H1 (cell line): ENCODE measurements at regions not wholly inside any gene's neighbourhood (a gene's known extent, or its start where the extent isn't known, plus 50 kb on each side); places are given as distances from the start of the nearest gene placed in this dataset.
"Not testable (repeated sequence)": the region's sequence is repeated elsewhere in the genome, so short reads cannot be mapped to it uniquely, and the experiment has no call there.

ENCODE experiments used
- CTCF ChIA-PET: fragments of 300-600 bp; sonication (Branson Sonifier 250); formaldehyde crosslinking; loops from one replicate; lab custom pipeline; 2021; ENCODE audit not compliant: partially characterized antibody; lab: Charles Lee
- POLR2A ChIA-PET: fragments of 300-600 bp; sonication (Branson Sonifier 250); formaldehyde crosslinking; loops from one replicate; lab custom pipeline; 2021; ENCODE audit warnings: inconsistent platforms; ENCODE audit not compliant: partially characterized antibody; lab: Charles Lee
- DNase-seq, 2 experiments: peaks; one replicate each; pipeline versions ENCODE4 v3.0.0 to v3.0.0-alpha.2; 2010 to 2022; ENCODE audit warnings: low spot score in 2 of 2, low read depth in 1 of 2, mixed read lengths in 1 of 2
- FAIRE-seq: peaks from 2 replicates; lab custom pipeline; 2011; peaks lifted over from hg19 to GRCh38; lab: Jason Lieb, UNC
- H2AFZ ChIP-seq: 2 replicates; pipeline ENCODE4 v1.8.1; 2012; ENCODE audit warnings: low read length, inconsistent platforms
- H2AK5ac ChIP-seq: 2 replicates; pipeline ENCODE4 v1.6.1; 2013; ENCODE audit warnings: low read depth, low read length
- H2BK120ac ChIP-seq: replicated peaks from 2 replicates; pipeline ENCODE3; 2013; ENCODE audit warnings: low read depth, low read length, inconsistent platforms
- H2BK12ac ChIP-seq: 2 replicates; pipeline ENCODE4 v1.6.1; 2013; ENCODE audit warnings: low read depth, low read length
- H2BK15ac ChIP-seq: 2 replicates; pipeline ENCODE4 v1.6.1; 2013; ENCODE audit warnings: low read length
- H2BK20ac ChIP-seq: 2 replicates; pipeline ENCODE4 v1.6.1; 2013; ENCODE audit warnings: low read length
- H2BK5ac ChIP-seq: 2 replicates; pipeline ENCODE4 v1.6.1; 2013; ENCODE audit warnings: low read depth, low read length
- H3K14ac ChIP-seq: 2 replicates; pipeline ENCODE4 v1.6.1; 2013; ENCODE audit warnings: inconsistent platforms; ENCODE audit not compliant: insufficient read length
- H3K18ac ChIP-seq: 2 replicates; pipeline ENCODE4 v1.6.1; 2013; ENCODE audit warnings: low read length; ENCODE audit errors: extremely low read depth
- H3K23ac ChIP-seq: 2 replicates; pipeline ENCODE4 v1.6.1; 2013; ENCODE audit warnings: inconsistent platforms; ENCODE audit not compliant: insufficient read length
- H3K23me2 ChIP-seq: 2 replicates; pipeline ENCODE4 v1.6.1; 2013; ENCODE audit warnings: low read depth, low read length
- H3K27ac ChIP-seq: 2 replicates; pipeline ENCODE4 v1.6.1; 2011; ENCODE audit warnings: low read depth, low read length, inconsistent platforms
- H3K27me3 ChIP-seq, 4 experiments: replicated peaks in 1 of 4; 1 replicate in 1 of 4; 2 replicates in 3 of 4; pipeline versions ENCODE4 v1.6.1 to v1.8.1; 2011 to 2013; ENCODE audit warnings: low read length in 3 of 4, mild to moderate bottlenecking in 3 of 4, inconsistent platforms in 2 of 4, mixed read lengths in 2 of 4, moderate library complexity in 1 of 4; ENCODE audit not compliant: control insufficient read depth in 3 of 4, insufficient read depth in 3 of 4; ENCODE audit errors: extremely low read depth in 1 of 4
- H3K36me3 ChIP-seq, 4 experiments: 2 replicates each; pipeline versions ENCODE4 v1.6.1 to v1.8.1; 2011 to 2013; ENCODE audit warnings: mild to moderate bottlenecking in 4 of 4, low read length in 3 of 4, moderate library complexity in 2 of 4, control low read depth in 1 of 4, inconsistent platforms in 1 of 4; ENCODE audit not compliant: insufficient read depth in 4 of 4, control insufficient read depth in 2 of 4
- H3K4ac ChIP-seq: replicated peaks from 2 replicates; pipeline ENCODE3; 2013; ENCODE audit warnings: low read length, low read depth, mixed read lengths, inconsistent platforms; ENCODE audit not compliant: insufficient read length
- H3K4me1 ChIP-seq, 4 experiments: replicated peaks in 1 of 4; 1 replicate in 1 of 4; 2 replicates in 3 of 4; pipeline versions ENCODE4 v1.6.1 to v1.8.1; 2011 to 2013; ENCODE audit warnings: low read length in 3 of 4, inconsistent platforms in 2 of 4, mixed read lengths in 1 of 4; ENCODE audit not compliant: insufficient read depth in 4 of 4, control insufficient read depth in 3 of 4
- H3K4me2 ChIP-seq, 2 experiments: 2 replicates each; pipeline versions ENCODE4 v1.6.1 to v1.8.1; 2011 to 2013; ENCODE audit warnings: low read depth in 2 of 2, low read length in 2 of 2, control low read depth in 1 of 2, inconsistent platforms in 1 of 2, mild to moderate bottlenecking in 1 of 2; ENCODE audit not compliant: insufficient read depth in 1 of 2
- H3K4me3 ChIP-seq, 4 experiments: fragments of 200-600, 300-600 bp in 1 of 4; sonication (generic), shearing (Covaris generic), sonication (Bioruptor Twin) in 1 of 4; 2 replicates each; pipeline versions ENCODE4 v1.5.1 to v1.8.1; 2011 to 2016; ENCODE audit warnings: low read length in 4 of 4, low read depth in 3 of 4, control low read depth in 2 of 4, inconsistent platforms in 2 of 4, mild to moderate bottlenecking in 2 of 4, mixed read lengths in 1 of 4, moderate library complexity in 1 of 4; ENCODE audit not compliant: insufficient read depth in 2 of 4; ENCODE audit errors: extremely low read depth in 1 of 4
- H3K56ac ChIP-seq: replicated peaks from 2 replicates; pipeline ENCODE3; 2013; ENCODE audit warnings: low read depth, mild to moderate bottlenecking, mixed read lengths, low read length, inconsistent platforms; ENCODE audit not compliant: insufficient read length
- H3K79me1 ChIP-seq: 2 replicates; pipeline ENCODE4 v1.6.1; 2013; ENCODE audit warnings: low read depth, low read length, control low read depth
- H3K79me2 ChIP-seq, 2 experiments: 2 replicates each; pipeline versions ENCODE4 v1.6.1 to v1.8.1; 2012 to 2013; ENCODE audit warnings: low read length in 2 of 2, mild to moderate bottlenecking in 2 of 2, inconsistent platforms in 1 of 2; ENCODE audit not compliant: insufficient read depth in 2 of 2, control insufficient read depth in 1 of 2
- H3K9ac ChIP-seq, 4 experiments: replicated peaks in 1 of 4; 1 replicate in 1 of 4; 2 replicates in 3 of 4; pipeline versions ENCODE4 v1.6.1 to v1.8.1; 2011 to 2013; ENCODE audit warnings: low read depth in 3 of 4, low read length in 3 of 4, control low read depth in 2 of 4, mild to moderate bottlenecking in 2 of 4, moderate library complexity in 2 of 4, inconsistent platforms in 1 of 4; ENCODE audit errors: extremely low read depth in 1 of 4
- H3K9me3 ChIP-seq, 2 experiments: 2 replicates each; pipeline versions ENCODE4 v1.6.1 to v1.8.1; 2012 to 2013; ENCODE audit warnings: mild to moderate bottlenecking in 2 of 2, moderate library complexity in 2 of 2, control low read depth in 1 of 2, inconsistent platforms in 1 of 2, low read depth in 1 of 2, low read length in 1 of 2, mixed read lengths in 1 of 2; ENCODE audit not compliant: insufficient read depth in 2 of 2
- H4K20me1 ChIP-seq, 2 experiments: replicated peaks in 1 of 2; 2 replicates each; pipeline versions ENCODE3 to v1.8.1; 2011 to 2013; ENCODE audit warnings: inconsistent platforms in 2 of 2, low read length in 2 of 2, mild to moderate bottlenecking in 1 of 2; ENCODE audit not compliant: insufficient read depth in 2 of 2, control insufficient read depth in 1 of 2
- H4K5ac ChIP-seq: 2 replicates; pipeline ENCODE4 v1.6.1; 2013; ENCODE audit warnings: low read length, low read depth, mixed read lengths, inconsistent platforms; ENCODE audit not compliant: insufficient read length
- H4K8ac ChIP-seq: 2 replicates; pipeline ENCODE4 v1.8.0; 2013; ENCODE audit warnings: mild to moderate bottlenecking, moderate library complexity, low read length, inconsistent platforms; ENCODE audit not compliant: insufficient read depth; ENCODE audit errors: extremely low read depth
- H4K91ac ChIP-seq: replicated peaks from 2 replicates; pipeline ENCODE3; 2013; ENCODE audit warnings: low read length, mixed read lengths, inconsistent platforms; ENCODE audit not compliant: insufficient read length
- WGBS, 2 experiments: shearing (Covaris generic) in 1 of 2; methylation state at CpG; one replicate each; pipeline versions ENCODE4 v1.1.6 to v1.1.7; 2013 to 2015; ENCODE audit warnings: low lambda C conversion rate in 2 of 2, mixed read lengths in 2 of 2, inconsistent platforms in 1 of 2, low coverage in 1 of 2, missing lambda C conversion rate in 1 of 2; ENCODE audit not compliant: insufficient replicate concordance in 2 of 2, insufficient coverage in 1 of 2, insufficient read length in 1 of 2; ENCODE audit errors: extremely low coverage in 1 of 2, missing lambda C conversion rate in 1 of 2; 5-methylcytosine and 5-hydroxymethylcytosine counted together

GRCh38 chr15:22184678-22185077 is 104.4 kb downstream of the OR4M2 start:
- H3K36me3 ChIP-seq, H4K20me1 ChIP-seq, H2BK15ac ChIP-seq, H3K79me2 ChIP-seq, H3K18ac ChIP-seq, H3K4me3 ChIP-seq, H2BK12ac ChIP-seq, H4K8ac ChIP-seq, H4K91ac ChIP-seq, H3K4ac ChIP-seq, H3K27ac ChIP-seq, H3K23me2 ChIP-seq, H2AK5ac ChIP-seq, CTCF ChIA-PET, H3K79me1 ChIP-seq, H3K9me3 ChIP-seq, FAIRE-seq, H2BK20ac ChIP-seq, H2BK5ac ChIP-seq, H3K23ac ChIP-seq, H3K27me3 ChIP-seq, DNase-seq, H3K9ac ChIP-seq, H2AFZ ChIP-seq, H3K4me2 ChIP-seq, H3K56ac ChIP-seq, POLR2A ChIA-PET, H2BK120ac ChIP-seq, H3K14ac ChIP-seq, H4K5ac ChIP-seq, H3K4me1 ChIP-seq: not testable (repeated sequence)
- WGBS, 2 experiments, result no CpG with 5 or more reads among the region's 15 CpGs

DNA sequence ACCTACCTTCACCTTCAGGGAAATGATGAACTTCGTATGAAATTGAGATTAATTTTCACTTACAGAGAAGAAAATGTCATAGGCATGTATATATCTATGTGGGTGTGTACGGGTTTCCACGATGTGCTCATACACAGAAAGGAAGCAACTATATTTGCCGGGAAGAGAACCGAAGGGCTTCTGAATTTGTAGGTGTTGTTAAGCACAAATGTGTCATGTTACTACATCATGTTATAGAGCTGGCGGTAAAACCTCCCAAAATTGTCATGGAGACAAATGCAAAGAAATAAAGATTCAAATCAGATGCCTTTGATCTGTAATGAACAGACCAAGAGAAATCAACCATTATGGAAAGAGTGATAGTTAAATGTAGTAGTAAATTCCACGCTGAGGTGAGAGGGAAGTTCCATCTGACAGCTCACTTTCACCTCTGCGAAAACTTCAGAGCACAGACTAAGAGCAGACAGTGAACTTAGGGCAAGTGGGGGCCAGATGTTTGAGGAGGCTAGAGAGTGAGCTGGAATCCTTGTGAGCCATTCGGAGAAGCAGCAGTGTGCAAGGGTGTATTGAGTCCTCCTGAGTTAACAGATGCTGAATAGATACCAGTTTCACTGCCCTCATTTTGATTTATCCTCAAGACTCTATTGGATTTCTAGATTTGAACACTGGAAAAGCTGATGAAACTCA is 106.7 kb downstream of the OR4M2 start:
- H2BK12ac ChIP-seq, H3K36me3 ChIP-seq, H2BK120ac ChIP-seq, H2BK15ac ChIP-seq, H2AFZ ChIP-seq, H3K56ac ChIP-seq, H3K4ac ChIP-seq, H3K27ac ChIP-seq, H3K79me2 ChIP-seq, H3K18ac ChIP-seq, H3K79me1 ChIP-seq, H3K9ac ChIP-seq, FAIRE-seq, H3K9me3 ChIP-seq, CTCF ChIA-PET, H3K14ac ChIP-seq, DNase-seq, H2BK20ac ChIP-seq, H3K27me3 ChIP-seq, H4K5ac ChIP-seq, H3K4me1 ChIP-seq, H2AK5ac ChIP-seq, H2BK5ac ChIP-seq, H3K23me2 ChIP-seq, H3K23ac ChIP-seq, POLR2A ChIA-PET, H3K4me2 ChIP-seq, H4K8ac ChIP-seq, H3K4me3 ChIP-seq, H4K91ac ChIP-seq, H4K20me1 ChIP-seq: not testable (repeated sequence)
- no CpG with 5 or more reads among the region's 9 CpGs for WGBS, 2 experiments
